Activated CD4-positive, alpha-beta T cell treated with anti-CD3 and anti-CD28 coated beads, Interleukin-2, amount 50 U/mL, for 48 hours (primary cell): ENCODE measurements at regions not wholly inside any gene's neighbourhood (a gene's known extent, or its start where the extent isn't known, plus 50 kb on each side); places are given as distances from the start of the nearest gene placed in this dataset.

Experiments
- DNase-seq, 2 experiments: peaks; one replicate each; pipeline ENCODE4 v3.0.0-alpha.2; 2020

DNA sequence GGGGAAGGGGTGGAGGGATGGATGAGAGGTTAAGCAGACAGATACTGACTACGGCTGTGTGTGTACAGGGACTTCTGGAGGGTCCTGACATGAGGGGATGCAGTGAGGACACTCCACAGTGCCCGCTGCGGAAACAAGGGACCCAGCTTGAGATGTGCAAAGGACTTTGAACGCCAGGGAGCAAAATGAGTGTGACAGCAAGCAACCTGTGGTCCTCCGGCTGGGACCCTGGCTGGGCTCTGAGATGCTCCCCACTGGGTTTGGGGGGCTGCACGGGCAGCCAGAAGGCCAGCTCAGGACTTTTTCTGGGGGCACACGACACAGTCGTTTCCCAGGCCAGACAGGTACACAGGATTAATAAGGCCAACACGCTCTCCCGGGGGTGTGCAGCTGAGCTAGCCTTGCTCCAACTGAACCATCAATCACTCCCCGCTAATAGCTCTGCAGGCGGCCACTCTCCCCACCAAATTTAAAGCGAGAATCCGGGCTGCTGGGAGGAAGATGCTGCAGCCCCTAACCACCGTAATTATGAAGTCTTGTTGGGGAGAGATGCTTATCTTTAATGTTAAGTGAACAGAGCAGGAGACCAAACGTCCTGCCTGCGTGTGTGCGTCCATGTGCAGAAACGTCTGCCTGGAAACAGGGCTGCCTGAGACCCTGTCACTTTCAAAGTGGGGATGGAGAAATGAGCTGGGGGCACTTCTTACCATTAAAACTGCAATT is 51.6 kb upstream of the DLK1 start:
- DNase-seq = no peak

DNA sequence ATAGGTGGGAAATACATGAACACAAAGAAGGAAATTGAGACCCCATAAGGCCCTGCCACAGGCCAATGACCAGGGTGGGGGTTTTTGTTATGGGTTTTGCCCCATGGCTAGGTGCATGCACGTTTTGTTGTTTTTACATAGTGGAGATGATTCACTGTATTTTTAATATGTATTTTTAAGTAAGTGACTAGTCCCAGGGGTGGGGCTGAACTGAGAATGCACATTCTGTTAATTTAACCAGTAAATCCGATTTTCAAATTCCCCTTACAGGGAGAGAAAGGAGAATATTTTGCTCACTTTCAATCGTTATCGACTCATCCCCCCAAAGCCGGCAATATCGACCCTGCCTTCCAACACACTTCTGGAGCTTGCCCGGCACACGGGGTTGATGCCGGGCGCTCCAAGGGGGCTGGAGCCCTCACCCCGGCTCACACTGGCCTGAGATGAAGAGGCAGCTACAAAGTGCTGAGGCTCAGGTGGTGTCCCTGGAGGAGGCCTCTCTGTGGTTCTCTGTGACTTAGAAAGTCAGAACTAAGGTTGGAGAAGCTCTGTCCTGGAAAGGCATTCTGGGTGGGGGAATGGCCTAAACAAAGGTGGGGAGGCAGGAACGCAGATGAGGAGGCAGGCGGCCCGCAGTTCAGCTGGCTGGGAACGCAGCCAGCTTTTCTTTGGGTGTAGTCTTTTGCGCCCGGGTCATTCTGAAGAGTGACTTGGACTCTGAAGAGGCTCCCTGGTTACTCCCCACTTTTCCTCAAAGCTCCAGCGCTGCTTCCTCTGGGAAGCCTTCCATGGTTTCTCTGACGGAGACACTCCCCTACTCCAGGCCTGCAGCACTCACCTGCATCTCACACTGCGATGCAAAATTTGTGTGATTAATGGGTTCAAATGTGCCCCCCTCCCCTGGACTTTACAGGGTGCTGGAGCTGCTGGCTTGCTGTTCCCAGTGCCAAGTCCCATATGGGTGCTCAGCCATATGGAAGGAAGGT is 50.7 kb upstream of the DLK1 start:
- no peak for DNase-seq
